GM13977 (cell line): ENCODE measurements at regions not wholly inside any gene's neighbourhood (a gene's known extent, or its start where the extent isn't known, plus 50 kb on each side); places are given as distances from the start of the nearest gene placed in this dataset.

Source experiments
- DNase-seq: peaks from one replicate; pipeline ENCODE4 v3.0.0; 2012; ENCODE audit warnings: low spot score
- in situ Hi-C: fragments of 300-500 bp; cut with MboI; formaldehyde crosslinking; loops from one replicate; pipeline ENCODE4 v1.12.0; 2022; ENCODE audit warnings: low sequenced_read_pairs, low pct_unique_long_range_greater_than_20kb, mixed read lengths, inconsistent platforms; ENCODE audit not compliant: unreplicated experiment
- TF ChIP-seq, protein P1 (sequence below): IDR thresholded peaks from 2 replicates; pipeline ENCODE4 v1.5.1; 2012; ENCODE audit warnings: mild to moderate bottlenecking, control low read depth; ENCODE audit not compliant: insufficient read depth; ENCODE audit errors: extremely low read depth, missing control alignments

DNA sequence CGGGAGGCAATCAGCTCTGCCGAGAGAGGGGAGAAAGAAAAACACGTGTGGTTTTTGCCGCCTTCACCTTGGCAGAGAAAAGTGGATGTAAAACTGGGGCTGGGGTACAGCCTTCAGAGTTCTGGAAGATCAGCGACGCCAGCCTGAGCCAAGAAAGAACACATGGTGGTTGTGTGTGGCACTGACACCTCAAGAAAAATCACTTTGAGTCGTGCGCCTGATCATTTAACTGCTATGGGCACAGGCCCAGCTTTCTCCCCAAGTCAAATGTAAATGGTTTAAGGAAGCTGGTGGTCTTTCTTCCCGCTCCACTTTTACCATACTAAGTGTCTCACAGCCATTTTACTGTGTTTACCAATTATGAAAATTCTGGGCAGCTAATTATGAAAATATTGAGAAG, 461.8 kb upstream of the SOX9 start:
- in situ Hi-C loops, result no loop called here
- TF ChIP-seq, protein P1, sequence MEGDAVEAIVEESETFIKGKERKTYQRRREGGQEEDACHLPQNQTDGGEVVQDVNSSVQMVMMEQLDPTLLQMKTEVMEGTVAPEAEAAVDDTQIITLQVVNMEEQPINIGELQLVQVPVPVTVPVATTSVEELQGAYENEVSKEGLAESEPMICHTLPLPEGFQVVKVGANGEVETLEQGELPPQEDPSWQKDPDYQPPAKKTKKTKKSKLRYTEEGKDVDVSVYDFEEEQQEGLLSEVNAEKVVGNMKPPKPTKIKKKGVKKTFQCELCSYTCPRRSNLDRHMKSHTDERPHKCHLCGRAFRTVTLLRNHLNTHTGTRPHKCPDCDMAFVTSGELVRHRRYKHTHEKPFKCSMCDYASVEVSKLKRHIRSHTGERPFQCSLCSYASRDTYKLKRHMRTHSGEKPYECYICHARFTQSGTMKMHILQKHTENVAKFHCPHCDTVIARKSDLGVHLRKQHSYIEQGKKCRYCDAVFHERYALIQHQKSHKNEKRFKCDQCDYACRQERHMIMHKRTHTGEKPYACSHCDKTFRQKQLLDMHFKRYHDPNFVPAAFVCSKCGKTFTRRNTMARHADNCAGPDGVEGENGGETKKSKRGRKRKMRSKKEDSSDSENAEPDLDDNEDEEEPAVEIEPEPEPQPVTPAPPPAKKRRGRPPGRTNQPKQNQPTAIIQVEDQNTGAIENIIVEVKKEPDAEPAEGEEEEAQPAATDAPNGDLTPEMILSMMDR, result no peak
- DNase-seq, result no peak

DNA sequence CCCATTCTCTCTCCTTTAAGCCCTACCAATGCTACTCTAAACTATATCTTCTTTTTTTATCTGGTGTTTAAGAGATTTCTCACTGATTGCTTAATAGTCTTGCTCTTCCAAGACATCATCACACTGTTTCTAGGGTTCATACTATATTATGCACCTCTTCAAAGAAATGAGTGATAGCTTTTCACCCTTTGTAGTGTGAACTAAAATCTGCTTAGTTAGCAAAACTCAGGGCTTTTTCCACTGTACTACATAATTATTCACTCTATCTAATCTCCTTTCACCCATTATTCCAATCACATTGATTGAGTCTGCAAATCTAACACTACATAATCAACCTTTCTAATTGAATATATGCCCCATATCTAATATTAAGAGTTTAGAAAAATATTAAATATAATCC, 456.0 kb upstream of the SOX9 start:
- DNase-seq, result no peak
- in situ Hi-C loops, result no loop called here
- TF ChIP-seq, protein P1, result no peak

DNA sequence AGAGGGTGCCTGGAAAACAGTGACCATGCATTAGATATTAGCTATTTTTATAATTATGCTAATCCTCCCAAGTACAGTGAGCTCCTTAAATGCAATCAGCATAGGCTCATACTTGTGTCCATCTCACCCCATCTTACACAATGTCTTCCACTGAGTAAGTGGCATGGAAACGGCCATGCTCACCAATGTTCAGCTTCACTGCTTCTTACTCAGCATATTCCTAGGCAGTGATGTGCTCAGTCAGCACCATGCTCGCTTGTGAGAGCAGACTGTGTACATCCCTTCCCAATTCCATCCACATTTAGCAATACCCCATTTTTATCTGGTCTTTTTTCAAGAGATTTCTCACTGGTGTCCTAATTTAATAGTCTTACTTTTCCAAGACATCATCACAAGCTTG, 454.8 kb upstream of the SOX9 start:
- TF ChIP-seq, protein P1, result no peak
- in situ Hi-C loops, result no loop called here
- DNase-seq, result no peak

DNA sequence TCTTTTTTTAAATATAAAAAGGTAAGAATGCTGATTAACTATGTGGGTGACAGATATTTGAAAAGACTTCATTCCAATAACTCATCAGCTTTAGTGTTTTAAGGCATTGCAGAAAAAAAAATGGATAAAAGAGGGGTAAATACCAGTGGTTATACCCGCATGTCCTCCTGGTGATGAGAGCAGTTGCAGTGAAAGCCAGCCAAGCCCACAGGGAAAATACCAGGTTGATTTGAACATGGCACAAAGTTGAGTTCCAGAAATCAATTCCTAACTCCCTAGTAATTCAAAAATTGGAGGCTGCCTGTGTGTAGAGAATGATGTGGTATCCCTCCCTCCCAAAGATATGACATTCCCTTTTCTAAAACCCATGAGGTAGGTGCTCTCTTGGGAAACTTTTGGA, 453.2 kb upstream of the SOX9 start:
- TF ChIP-seq, protein P1, result no peak
- DNase-seq, result no peak
- in situ Hi-C loops, result no loop called here

DNA sequence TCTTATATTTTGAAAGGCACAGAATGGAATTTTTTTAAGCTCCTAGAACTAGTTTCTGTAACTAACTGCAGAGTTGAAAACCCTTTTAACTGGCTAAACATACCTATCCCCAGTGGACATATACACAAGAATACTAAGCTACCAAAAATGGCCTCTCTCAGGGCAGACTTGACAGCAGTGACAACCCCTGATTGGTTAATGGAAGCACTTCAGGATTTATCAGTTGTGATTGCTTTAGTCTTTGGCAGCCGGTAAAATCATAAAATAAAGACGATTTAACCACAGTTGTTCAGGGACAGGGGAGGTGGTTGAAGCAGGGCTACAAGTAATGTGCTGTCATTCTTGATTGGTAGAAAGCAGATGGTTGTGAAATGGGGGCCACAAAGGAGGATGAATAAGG, 452.0 kb upstream of the SOX9 start:
- DNase-seq, result no peak
- TF ChIP-seq, protein P1, result no peak
- in situ Hi-C loops, result no loop called here

DNA sequence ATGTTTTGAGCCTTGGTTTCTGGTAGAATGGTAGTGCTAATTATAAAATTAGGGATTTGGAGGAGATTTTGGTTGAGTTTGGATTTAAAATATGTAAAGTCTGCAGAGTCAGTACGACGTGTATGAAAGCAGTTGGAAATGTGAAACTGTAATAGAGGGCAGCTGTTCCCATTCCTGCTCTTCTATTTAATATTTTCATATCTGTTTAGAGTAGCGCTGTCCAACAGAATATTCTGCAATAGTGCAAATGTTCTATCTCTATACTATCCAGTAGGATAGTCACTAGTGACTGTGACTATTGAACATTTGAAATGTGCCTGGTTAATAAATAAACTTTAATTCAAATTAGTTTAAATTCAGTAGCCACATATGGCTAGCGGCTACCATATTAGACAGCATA, 443.4 kb upstream of the SOX9 start:
- in situ Hi-C loops, result no loop called here
- DNase-seq, result no peak
- TF ChIP-seq, protein P1, result no peak

DNA sequence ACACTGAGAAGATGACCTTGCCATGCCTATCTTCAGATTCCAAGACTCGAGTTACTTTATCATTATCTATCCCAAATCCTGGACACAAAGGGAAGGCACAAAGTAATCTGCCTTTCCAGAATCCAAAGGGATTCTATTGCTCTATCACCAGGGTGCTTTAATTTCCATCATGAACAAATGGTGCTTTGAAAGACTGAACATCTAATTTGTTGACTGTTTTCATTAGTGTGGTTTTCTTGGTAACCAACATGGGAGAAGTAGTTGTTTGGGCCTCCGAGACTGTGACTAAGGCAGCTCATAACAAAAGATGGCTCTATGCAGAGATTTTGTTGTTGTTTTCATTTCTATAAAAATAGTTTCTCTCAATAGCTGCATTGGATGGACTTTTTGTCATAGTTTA, 441.0 kb upstream of the SOX9 start:
- TF ChIP-seq, protein P1, result no peak
- DNase-seq, result no peak
- in situ Hi-C loops, result no loop called here
